ENCODE measurements at regions not wholly inside any gene's neighbourhood (a gene's known extent, or its start where the extent isn't known, plus 50 kb on each side); places are given as distances from the start of the nearest gene placed in this dataset.
A peak's percentile ranks its signal among the peaks of the same experiment; 100 is the strongest.

DNA sequence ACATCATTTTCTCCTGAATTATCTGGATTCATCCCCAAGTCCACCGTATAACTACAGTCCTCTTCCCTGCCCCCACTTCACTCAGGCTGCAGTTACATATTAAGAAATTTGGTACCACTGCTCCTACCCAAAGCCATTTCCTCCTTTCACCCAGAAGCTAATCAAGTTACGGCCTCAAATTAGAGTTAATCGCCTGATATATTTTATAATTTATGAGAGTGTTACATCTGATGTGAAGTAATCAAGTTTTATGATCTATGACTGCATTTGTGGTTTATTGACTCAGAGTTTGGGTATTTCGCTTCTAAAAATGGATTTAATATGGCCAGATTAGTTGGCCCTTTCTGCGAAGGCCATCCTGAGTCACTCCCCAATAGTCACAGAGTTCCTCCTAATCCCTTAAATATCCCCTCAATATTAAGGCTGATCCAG is 223.6 kb upstream of the KIF2A start:
- TF ChIP-seq, protein P1, sequence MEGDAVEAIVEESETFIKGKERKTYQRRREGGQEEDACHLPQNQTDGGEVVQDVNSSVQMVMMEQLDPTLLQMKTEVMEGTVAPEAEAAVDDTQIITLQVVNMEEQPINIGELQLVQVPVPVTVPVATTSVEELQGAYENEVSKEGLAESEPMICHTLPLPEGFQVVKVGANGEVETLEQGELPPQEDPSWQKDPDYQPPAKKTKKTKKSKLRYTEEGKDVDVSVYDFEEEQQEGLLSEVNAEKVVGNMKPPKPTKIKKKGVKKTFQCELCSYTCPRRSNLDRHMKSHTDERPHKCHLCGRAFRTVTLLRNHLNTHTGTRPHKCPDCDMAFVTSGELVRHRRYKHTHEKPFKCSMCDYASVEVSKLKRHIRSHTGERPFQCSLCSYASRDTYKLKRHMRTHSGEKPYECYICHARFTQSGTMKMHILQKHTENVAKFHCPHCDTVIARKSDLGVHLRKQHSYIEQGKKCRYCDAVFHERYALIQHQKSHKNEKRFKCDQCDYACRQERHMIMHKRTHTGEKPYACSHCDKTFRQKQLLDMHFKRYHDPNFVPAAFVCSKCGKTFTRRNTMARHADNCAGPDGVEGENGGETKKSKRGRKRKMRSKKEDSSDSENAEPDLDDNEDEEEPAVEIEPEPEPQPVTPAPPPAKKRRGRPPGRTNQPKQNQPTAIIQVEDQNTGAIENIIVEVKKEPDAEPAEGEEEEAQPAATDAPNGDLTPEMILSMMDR (IDR thresholded peaks at IDR 0.05; ENCODE audit: insufficient read depth, low read length, missing control alignments) = no peak
- POLR2A ChIA-PET = no interaction called here
- peak; percentile 2 for DNase-seq (ENCODE audit: low read depth, low spot score)
- no peak overlapping the region for H3K4me3 ChIP-seq (ENCODE audit: low read depth, low read length)
- CTCF ChIA-PET = no interaction called here

DNA sequence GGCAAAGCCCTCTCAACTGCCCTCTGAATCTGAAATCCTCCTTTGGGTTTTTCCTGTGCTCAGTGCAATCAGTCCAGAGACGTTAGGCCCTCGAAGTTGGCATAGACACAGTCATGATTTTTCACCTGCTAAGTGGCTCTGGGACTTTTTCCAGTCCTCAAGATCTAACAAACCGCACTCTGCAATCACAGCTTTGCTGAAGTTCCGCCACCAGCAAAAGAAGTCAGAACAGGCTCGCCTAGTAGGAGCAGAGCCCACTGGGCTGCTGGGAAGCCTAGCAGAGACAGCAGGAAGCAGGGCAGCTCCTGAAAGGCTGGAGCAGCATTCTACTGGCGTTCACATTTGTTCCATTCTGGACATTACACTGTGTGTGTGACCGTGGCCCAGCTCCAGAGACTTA is 222.8 kb upstream of the KIF2A start:
- DNase-seq (ENCODE audit: low read depth, low spot score) = no peak
- CTCF ChIA-PET = no interaction called here
- TF ChIP-seq, protein P1 (IDR thresholded peaks at IDR 0.05; ENCODE audit: insufficient read depth, low read length, missing control alignments) = no peak
- POLR2A ChIA-PET = no interaction called here
- no peak overlapping the region for H3K4me3 ChIP-seq (ENCODE audit: low read depth, low read length)

DNA sequence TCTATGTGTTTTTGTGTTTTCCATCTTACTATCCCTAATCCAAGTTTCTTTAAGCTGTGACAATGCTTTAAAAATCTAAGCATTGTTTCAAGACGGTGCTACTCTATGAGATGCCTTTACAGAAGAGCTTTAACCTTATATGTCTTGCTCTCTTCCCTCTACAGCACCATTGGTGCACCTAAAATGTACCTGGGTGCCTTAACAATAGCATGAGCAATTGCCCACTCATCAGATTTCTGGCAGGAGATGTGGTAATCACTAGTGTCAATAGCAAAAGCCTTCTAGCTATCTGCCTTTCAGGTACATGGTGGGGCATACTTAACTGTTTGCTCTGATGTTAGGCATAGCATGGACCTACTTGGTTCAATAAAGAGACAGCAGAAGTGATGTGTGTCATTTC is 222.3 kb upstream of the KIF2A start:
- ChIA-PET CTCF (no interaction called here), POLR2A (no interaction called here)
- H3K4me3 ChIP-seq (ENCODE audit: low read depth, low read length) = no peak overlapping the region
- TF ChIP-seq, protein P1 (IDR thresholded peaks at IDR 0.05; ENCODE audit: insufficient read depth, low read length, missing control alignments) = no peak
- DNase-seq (ENCODE audit: low read depth, low spot score) = no peak

DNA sequence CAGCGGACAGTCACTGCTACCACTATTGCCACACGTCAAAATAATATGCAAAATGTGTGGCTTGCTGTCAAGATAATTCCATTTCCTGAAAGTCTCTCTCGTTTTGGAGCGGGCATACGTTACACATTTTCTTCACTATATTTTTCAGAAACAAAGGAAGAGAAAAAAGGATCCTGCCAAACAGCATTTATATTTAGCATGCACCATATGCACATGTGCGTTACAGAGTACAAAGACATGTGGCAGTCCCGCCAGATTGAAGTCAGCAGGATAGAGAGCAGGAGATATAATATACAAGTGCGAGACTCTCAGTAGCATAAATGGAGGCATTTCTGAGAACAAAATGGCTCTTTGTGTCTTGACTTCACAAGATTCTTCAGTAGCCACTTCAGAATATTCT is 221.6 kb upstream of the KIF2A start:
- ChIA-PET CTCF (no interaction called here), POLR2A (no interaction called here)
- no peak overlapping the region for H3K4me3 ChIP-seq (ENCODE audit: low read depth, low read length)
- TF ChIP-seq, protein P1 (IDR thresholded peaks at IDR 0.05; ENCODE audit: insufficient read depth, low read length, missing control alignments) = no peak
- DNase-seq (ENCODE audit: low read depth, low spot score) = no peak

DNA sequence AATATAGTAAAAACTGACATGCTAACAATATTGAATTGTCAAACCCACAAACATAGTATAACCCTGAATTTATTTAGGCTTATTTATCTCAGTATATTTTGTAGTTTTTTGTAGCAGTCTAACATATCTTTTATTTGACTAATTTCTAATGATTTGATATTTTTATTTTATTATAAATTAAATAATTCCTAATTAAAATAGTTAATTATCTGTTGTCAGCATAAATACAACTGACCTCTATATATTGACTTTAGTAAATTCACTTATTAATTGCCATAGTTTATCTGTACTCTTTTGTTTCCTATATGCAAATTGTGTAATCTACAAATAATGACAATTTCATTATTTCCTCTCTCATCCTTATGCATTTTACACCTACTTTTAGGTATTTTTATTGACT is 215.1 kb upstream of the KIF2A start:
- no peak for DNase-seq (ENCODE audit: low read depth, low spot score)
- POLR2A ChIA-PET = no interaction called here
- TF ChIP-seq, protein P1 (IDR thresholded peaks at IDR 0.05; ENCODE audit: insufficient read depth, low read length, missing control alignments) = no peak
- no peak overlapping the region for H3K4me3 ChIP-seq (ENCODE audit: low read depth, low read length)
- CTCF ChIA-PET = no interaction called here

DNA sequence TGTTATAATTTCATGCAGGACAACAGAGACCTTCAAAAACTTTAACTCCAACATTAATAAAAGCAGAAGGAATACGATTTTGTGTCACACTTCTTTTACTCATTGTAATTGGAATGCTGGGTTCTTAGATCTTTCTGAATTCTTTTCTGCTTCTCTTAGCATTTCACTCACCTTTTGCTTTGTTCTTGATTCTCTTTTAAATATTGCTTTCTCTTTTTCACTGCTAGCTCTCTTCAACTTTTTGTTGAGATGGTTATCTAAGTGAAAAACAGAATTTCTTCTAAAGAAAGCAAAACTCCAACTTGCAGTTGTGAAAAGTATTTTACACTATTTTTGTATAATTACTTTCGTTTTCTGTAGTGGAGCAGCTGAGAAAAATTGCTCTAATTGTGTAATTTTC is 212.6 kb upstream of the KIF2A start:
- TF ChIP-seq, protein P1 (IDR thresholded peaks at IDR 0.05; ENCODE audit: insufficient read depth, low read length, missing control alignments) = no peak
- POLR2A ChIA-PET = no interaction called here
- CTCF ChIA-PET = interaction anchor here (1.2 kb wide), 1 partner anchor 18 kb away, joined by 3 read pairs; no protein-coding TSS in a partner anchor
- no peak overlapping the region for H3K4me3 ChIP-seq (ENCODE audit: low read depth, low read length)
- no peak for DNase-seq (ENCODE audit: low read depth, low spot score)
